ENCODE measurements at regions not wholly inside any gene's neighbourhood (a gene's known extent, or its start where the extent isn't known, plus 50 kb on each side); places are given as distances from the start of the nearest gene placed in this dataset.

GRCh38 chr20:50303573-50304500, 113.2 kb downstream of the CEBPB start:
- no peak overlapping the region for H3K4me3 ChIP-seq (ENCODE audit: low read length in 3 of 3)
- H3K27ac ChIP-seq (ENCODE audit: low read depth in 2 of 2, low read length in 2 of 2), result peak overlapping the region; percentile 51 to 80
- TF ChIP-seq CTCF (IDR thresholded peaks at IDR 0.05; ENCODE audit: borderline replicate concordance, extremely low read depth, insufficient read depth), result no peak
- intact Hi-C loops (cut with DNase I), result no loop called here
- no peaks in the 10 kb centered on the region for H3K36me3 ChIP-seq (ENCODE audit: control insufficient read depth in 2 of 3, insufficient read depth in 3 of 3, low read length in 3 of 3)
- peaks cover 0 to 28% (median 16%) of the 10 kb centered on the region in 3 donors for H3K4me1 ChIP-seq (ENCODE audit: control insufficient read depth in 2 of 3, insufficient read depth in 2 of 3, low read depth in 1 of 3, low read length in 3 of 3)
- peak; percentile 57 to 92 (median 77) for DNase-seq
- FAIRE-seq, result no peak
- no peaks in the 10 kb centered on the region for H3K27me3 ChIP-seq (ENCODE audit: control insufficient read depth, insufficient read depth, low read length)
- H3K9ac ChIP-seq (ENCODE audit: low read length in 3 of 3), result no peak overlapping the region
- no peaks in the 10 kb centered on the region for H3K9me3 ChIP-seq (ENCODE audit: control insufficient read depth in 2 of 3, insufficient read depth in 1 of 3, low read length in 3 of 3)

- H3K4me1 ChIP-seq (ENCODE audit: control insufficient read depth in 2 of 3, insufficient read depth in 2 of 3, low read depth in 1 of 3, low read length in 3 of 3), result peaks cover 0 to 30% (median 16%) of the 10 kb centered on the region in 3 donors
- H3K27ac ChIP-seq (ENCODE audit: low read depth in 2 of 2, low read length in 2 of 2), result peak overlapping the region; percentile 79 to 95
- TF ChIP-seq CTCF (IDR thresholded peaks at IDR 0.05; ENCODE audit: borderline replicate concordance, extremely low read depth, insufficient read depth), result no peak
- no peaks in the 10 kb centered on the region for H3K9me3 ChIP-seq (ENCODE audit: control insufficient read depth in 2 of 3, insufficient read depth in 1 of 3, low read length in 3 of 3)
- H3K27me3 ChIP-seq (ENCODE audit: control insufficient read depth, insufficient read depth, low read length), result no peaks in the 10 kb centered on the region
- H3K4me3 ChIP-seq (ENCODE audit: low read length in 3 of 3), result no peak overlapping the region
- intact Hi-C loops (cut with DNase I), result no loop called here
- FAIRE-seq (no peak), DNase-seq (peak in 4 of 5 donors; percentile 51 to 95 (median 74))
- H3K9ac ChIP-seq (ENCODE audit: low read length in 3 of 3), result no peak overlapping the region
- no peaks in the 10 kb centered on the region for H3K36me3 ChIP-seq (ENCODE audit: control insufficient read depth in 2 of 3, insufficient read depth in 3 of 3, low read length in 3 of 3)
Measured at GRCh38 chr20:50304501-50304856, 113.8 kb downstream of the CEBPB start.

GRCh38 chr20:50304923-50305635, 114.4 kb downstream of the CEBPB start:
- Histone ChIP-seq H3K36me3 (ENCODE audit: control insufficient read depth in 2 of 3, insufficient read depth in 3 of 3, low read length in 3 of 3) (no peaks in the 10 kb centered on the region), H3K27me3 (ENCODE audit: control insufficient read depth, insufficient read depth, low read length) (no peaks in the 10 kb centered on the region), H3K4me1 (ENCODE audit: control insufficient read depth in 2 of 3, insufficient read depth in 2 of 3, low read depth in 1 of 3, low read length in 3 of 3) (peaks cover 0 to 33% (median 16%) of the 10 kb centered on the region in 3 donors), H3K4me3 (ENCODE audit: low read length in 3 of 3) (no peak overlapping the region), H3K9me3 (ENCODE audit: control insufficient read depth in 2 of 3, insufficient read depth in 1 of 3, low read length in 3 of 3) (no peaks in the 10 kb centered on the region), H3K9ac (ENCODE audit: low read length in 3 of 3) (no peak overlapping the region), H3K27ac (ENCODE audit: low read depth in 2 of 2, low read length in 2 of 2) (peak overlapping the region; percentile 79 to 95)
- intact Hi-C loops (cut with DNase I), result no loop called here
- DNase-seq (peak in 3 of 5 donors; percentile 30 to 97 (median 84)), FAIRE-seq (no peak)
- no peak for TF ChIP-seq CTCF (IDR thresholded peaks at IDR 0.05; ENCODE audit: borderline replicate concordance, extremely low read depth, insufficient read depth)

Data from kidney (tissue), 13 donors.